ENCODE measurements at regions not wholly inside any gene's neighbourhood (a gene's known extent, or its start where the extent isn't known, plus 50 kb on each side); places are given as distances from the start of the nearest gene placed in this dataset.

DNA sequence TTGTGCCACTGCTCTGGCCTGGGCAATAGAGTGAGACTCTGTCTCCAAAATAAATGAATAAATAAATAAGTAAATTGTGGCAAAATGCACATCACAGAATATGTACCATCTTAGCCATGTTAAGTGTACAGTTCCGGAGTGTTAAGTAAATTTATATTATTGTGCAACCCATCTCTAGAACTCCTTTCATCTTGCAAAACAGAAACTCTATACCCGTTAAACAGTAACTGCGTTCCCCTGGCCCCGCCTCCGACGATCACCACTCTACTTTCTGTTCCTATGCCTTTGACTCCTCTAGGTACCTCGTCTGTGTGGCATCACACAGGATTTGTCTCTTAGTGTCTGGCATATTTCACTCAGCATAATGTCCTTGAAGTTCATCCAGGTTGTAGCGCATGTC, 356.4 kb upstream of the FOXK1 start:
- TF ChIP-seq, protein P1, sequence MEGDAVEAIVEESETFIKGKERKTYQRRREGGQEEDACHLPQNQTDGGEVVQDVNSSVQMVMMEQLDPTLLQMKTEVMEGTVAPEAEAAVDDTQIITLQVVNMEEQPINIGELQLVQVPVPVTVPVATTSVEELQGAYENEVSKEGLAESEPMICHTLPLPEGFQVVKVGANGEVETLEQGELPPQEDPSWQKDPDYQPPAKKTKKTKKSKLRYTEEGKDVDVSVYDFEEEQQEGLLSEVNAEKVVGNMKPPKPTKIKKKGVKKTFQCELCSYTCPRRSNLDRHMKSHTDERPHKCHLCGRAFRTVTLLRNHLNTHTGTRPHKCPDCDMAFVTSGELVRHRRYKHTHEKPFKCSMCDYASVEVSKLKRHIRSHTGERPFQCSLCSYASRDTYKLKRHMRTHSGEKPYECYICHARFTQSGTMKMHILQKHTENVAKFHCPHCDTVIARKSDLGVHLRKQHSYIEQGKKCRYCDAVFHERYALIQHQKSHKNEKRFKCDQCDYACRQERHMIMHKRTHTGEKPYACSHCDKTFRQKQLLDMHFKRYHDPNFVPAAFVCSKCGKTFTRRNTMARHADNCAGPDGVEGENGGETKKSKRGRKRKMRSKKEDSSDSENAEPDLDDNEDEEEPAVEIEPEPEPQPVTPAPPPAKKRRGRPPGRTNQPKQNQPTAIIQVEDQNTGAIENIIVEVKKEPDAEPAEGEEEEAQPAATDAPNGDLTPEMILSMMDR (IDR thresholded peaks at IDR 0.05) = no peak
- TF ChIP-seq POLR2AphosphoS5 (IDR thresholded peaks at IDR 0.05) = no peak

All from breast epithelium (tissue), 3 donors.